ENCODE measurements at regions not wholly inside any gene's neighbourhood (a gene's known extent, or its start where the extent isn't known, plus 50 kb on each side); places are given as distances from the start of the nearest gene placed in this dataset.

- no peak for DNase-seq
Measured at GRCh38 chr10:118175148-118175547, 128.4 kb upstream of the RAB11FIP2 start.

- no peak for DNase-seq
Measured at GRCh38 chr10:118173296-118173695, 126.6 kb upstream of the RAB11FIP2 start.

- DNase-seq = no peak
Measured at GRCh38 chr10:118171861-118172260, 125.1 kb upstream of the RAB11FIP2 start.

- DNase-seq = no peak
Measured at GRCh38 chr10:118167056-118167700, 120.4 kb upstream of the RAB11FIP2 start.

- DNase-seq = no peak
Measured at GRCh38 chr10:118163217-118163616, 116.5 kb upstream of the RAB11FIP2 start.

- DNase-seq = no peak
Measured at GRCh38 chr10:118161461-118162246, 114.9 kb upstream of the RAB11FIP2 start.

- no peak for DNase-seq
Measured at GRCh38 chr10:118153287-118153686, 106.5 kb upstream of the RAB11FIP2 start.

- DNase-seq = no peak
Measured at GRCh38 chr10:118151461-118151860, 104.7 kb upstream of the RAB11FIP2 start.

GRCh38 chr10:118148247-118148646 lies 101.5 kb upstream of the RAB11FIP2 start:
- DNase-seq = no peak

GRCh38 chr10:118145256-118145655 lies 98.5 kb upstream of the RAB11FIP2 start:
- no peak for DNase-seq

- DNase-seq = no peak
Measured at GRCh38 chr10:118141471-118141870, 94.7 kb upstream of the RAB11FIP2 start.

GRCh38 chr10:118139321-118139720 lies 92.6 kb upstream of the RAB11FIP2 start:
- no peak for DNase-seq

- DNase-seq = no peak
Measured at GRCh38 chr10:118128675-118129074, 81.9 kb upstream of the RAB11FIP2 start.

GRCh38 chr10:118118716-118119115 lies 72.0 kb upstream of the RAB11FIP2 start:
- no peak for DNase-seq

- no peak for DNase-seq
Measured at GRCh38 chr10:118116715-118117449, 70.1 kb upstream of the RAB11FIP2 start.

- no peak for DNase-seq
Measured at GRCh38 chr10:118116362-118116714, 69.6 kb upstream of the RAB11FIP2 start.

GRCh38 chr10:118115701-118116100 lies 69.0 kb upstream of the RAB11FIP2 start:
- DNase-seq = no peak

- no peak for DNase-seq
Measured at GRCh38 chr10:118114992-118115391, 68.3 kb upstream of the RAB11FIP2 start.

GRCh38 chr10:118112543-118113125 lies 65.9 kb upstream of the RAB11FIP2 start:
- no peak for DNase-seq

GRCh38 chr10:118110750-118111149 lies 64.0 kb upstream of the RAB11FIP2 start:
- DNase-seq = no peak

GRCh38 chr10:118108194-118109026 lies 61.7 kb upstream of the RAB11FIP2 start:
- no peak for DNase-seq

- DNase-seq = no peak
Measured at GRCh38 chr10:118107541-118107940, 60.8 kb upstream of the RAB11FIP2 start.

- DNase-seq = no peak
Measured at GRCh38 chr10:118107040-118107439, 60.3 kb upstream of the RAB11FIP2 start.

All from NCI-H1930 (cell line).